Liver (tissue), 3 donors: ENCODE measurements at regions not wholly inside any gene's neighbourhood (a gene's known extent, or its start where the extent isn't known, plus 50 kb on each side); places are given as distances from the start of the nearest gene placed in this dataset.

ENCODE experiments used
- EGR1 ChIP-seq, 2 donors: IDR thresholded peaks; 2 replicates each; pipeline ENCODE4 v1.6.1; 2016 to 2018; ENCODE audit warnings: antibody characterized with exemption in 2 of 2, low read depth in 2 of 2
- GABPA ChIP-seq, 2 donors: IDR thresholded peaks in 1 of 2; conservative IDR thresholded peaks in 1 of 2; 2 replicates each; pipeline ENCODE4 v1.6.1; 2016; ENCODE audit warnings: antibody characterized with exemption in 2 of 2, mild to moderate bottlenecking in 1 of 2, moderate library complexity in 1 of 2
- JUND ChIP-seq, 2 donors: IDR thresholded peaks; 2 replicates each; pipeline ENCODE4 v1.6.1; 2016; ENCODE audit warnings: antibody characterized with exemption in 2 of 2
- SP1 ChIP-seq: IDR thresholded peaks from 2 replicates; pipeline ENCODE4 v1.6.1; 2018; ENCODE audit warnings: antibody characterized with exemption, mild to moderate bottlenecking
- TAF1 ChIP-seq: conservative IDR thresholded peaks from 2 replicates; pipeline ENCODE4 v1.6.1; 2016; ENCODE audit warnings: antibody characterized with exemption, mild to moderate bottlenecking
- YY1 ChIP-seq: IDR thresholded peaks from 2 replicates; pipeline ENCODE4 v1.6.1; 2016; ENCODE audit warnings: antibody characterized with exemption, mild to moderate bottlenecking
- TF ChIP-seq, protein P1 (sequence below): fragments of 150-350 bp; IDR thresholded peaks from 2 replicates; pipeline ENCODE4 v1.5.1; 2017; ENCODE audit warnings: improper control_type of control experiment, low read depth, low read length; ENCODE audit not compliant: missing input control
- TF ChIP-seq, protein P2 (sequence below): IDR thresholded peaks from 2 replicates; pipeline ENCODE4 v1.6.1; 2016; ENCODE audit warnings: antibody characterized with exemption
- TF ChIP-seq, protein P3 (sequence below): IDR thresholded peaks from 2 replicates; pipeline ENCODE4 v1.6.1; 2016; ENCODE audit warnings: antibody characterized with exemption
- TF ChIP-seq, protein P4 (sequence below): IDR thresholded peaks from 2 replicates; pipeline ENCODE4 v1.6.1; 2016; ENCODE audit warnings: antibody characterized with exemption, mild to moderate bottlenecking
- TF ChIP-seq, protein P5 (sequence below): IDR thresholded peaks from 2 replicates; pipeline ENCODE4 v1.6.1; 2016; ENCODE audit warnings: antibody characterized with exemption
- donor health status: healthy.
- donor health status: healthy.

DNA sequence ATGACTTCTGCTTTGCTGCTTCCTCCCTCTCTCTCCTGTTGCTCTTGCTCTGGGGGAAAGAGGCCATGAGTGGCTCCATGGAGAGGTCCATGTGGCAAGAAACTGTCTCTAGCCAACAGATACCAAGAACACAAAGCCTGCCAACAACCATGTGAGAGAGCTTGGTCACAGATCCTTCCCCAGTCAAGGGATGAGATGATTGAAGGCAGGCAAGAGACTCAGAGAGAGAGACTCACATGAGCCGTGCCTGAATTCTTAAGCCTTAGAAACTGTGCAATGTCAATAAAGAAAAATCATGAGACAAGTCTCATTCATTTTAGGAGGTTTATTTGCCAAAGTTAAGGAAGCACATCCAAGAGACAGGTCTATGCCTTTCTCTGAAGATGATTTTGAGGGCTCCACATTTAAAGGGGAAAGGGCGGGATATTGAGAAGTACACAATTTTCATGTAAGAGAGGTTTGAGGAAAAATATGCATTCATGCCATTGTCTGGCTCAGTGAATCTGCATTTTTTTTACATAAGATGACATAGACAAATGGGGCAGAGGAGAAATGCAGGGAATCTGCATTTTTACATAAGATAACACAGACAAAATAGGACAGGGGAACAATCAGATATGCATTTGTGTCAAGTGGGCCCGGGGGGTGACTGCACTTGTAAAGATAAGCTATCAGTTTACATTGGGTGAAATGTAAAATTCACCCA, 59.5 kb upstream of the SUCLG2 start:
- TF ChIP-seq, protein P1, sequence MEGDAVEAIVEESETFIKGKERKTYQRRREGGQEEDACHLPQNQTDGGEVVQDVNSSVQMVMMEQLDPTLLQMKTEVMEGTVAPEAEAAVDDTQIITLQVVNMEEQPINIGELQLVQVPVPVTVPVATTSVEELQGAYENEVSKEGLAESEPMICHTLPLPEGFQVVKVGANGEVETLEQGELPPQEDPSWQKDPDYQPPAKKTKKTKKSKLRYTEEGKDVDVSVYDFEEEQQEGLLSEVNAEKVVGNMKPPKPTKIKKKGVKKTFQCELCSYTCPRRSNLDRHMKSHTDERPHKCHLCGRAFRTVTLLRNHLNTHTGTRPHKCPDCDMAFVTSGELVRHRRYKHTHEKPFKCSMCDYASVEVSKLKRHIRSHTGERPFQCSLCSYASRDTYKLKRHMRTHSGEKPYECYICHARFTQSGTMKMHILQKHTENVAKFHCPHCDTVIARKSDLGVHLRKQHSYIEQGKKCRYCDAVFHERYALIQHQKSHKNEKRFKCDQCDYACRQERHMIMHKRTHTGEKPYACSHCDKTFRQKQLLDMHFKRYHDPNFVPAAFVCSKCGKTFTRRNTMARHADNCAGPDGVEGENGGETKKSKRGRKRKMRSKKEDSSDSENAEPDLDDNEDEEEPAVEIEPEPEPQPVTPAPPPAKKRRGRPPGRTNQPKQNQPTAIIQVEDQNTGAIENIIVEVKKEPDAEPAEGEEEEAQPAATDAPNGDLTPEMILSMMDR = no peak
- TF ChIP-seq EGR1 (IDR thresholded peaks at IDR 0.05; ENCODE audit: low read depth in 2 of 2) = no peak
- TF ChIP-seq, protein P2, sequence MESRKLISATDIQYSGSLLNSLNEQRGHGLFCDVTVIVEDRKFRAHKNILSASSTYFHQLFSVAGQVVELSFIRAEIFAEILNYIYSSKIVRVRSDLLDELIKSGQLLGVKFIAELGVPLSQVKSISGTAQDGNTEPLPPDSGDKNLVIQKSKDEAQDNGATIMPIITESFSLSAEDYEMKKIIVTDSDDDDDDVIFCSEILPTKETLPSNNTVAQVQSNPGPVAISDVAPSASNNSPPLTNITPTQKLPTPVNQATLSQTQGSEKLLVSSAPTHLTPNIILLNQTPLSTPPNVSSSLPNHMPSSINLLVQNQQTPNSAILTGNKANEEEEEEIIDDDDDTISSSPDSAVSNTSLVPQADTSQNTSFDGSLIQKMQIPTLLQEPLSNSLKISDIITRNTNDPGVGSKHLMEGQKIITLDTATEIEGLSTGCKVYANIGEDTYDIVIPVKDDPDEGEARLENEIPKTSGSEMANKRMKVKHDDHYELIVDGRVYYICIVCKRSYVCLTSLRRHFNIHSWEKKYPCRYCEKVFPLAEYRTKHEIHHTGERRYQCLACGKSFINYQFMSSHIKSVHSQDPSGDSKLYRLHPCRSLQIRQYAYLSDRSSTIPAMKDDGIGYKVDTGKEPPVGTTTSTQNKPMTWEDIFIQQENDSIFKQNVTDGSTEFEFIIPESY = no peak
- no peak for TF ChIP-seq TAF1
- no peak for TF ChIP-seq JUND (IDR thresholded peaks at IDR 0.05)
- TF ChIP-seq, protein P3, sequence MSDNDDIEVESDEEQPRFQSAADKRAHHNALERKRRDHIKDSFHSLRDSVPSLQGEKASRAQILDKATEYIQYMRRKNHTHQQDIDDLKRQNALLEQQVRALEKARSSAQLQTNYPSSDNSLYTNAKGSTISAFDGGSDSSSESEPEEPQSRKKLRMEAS = no peak
- TF ChIP-seq, protein P4, sequence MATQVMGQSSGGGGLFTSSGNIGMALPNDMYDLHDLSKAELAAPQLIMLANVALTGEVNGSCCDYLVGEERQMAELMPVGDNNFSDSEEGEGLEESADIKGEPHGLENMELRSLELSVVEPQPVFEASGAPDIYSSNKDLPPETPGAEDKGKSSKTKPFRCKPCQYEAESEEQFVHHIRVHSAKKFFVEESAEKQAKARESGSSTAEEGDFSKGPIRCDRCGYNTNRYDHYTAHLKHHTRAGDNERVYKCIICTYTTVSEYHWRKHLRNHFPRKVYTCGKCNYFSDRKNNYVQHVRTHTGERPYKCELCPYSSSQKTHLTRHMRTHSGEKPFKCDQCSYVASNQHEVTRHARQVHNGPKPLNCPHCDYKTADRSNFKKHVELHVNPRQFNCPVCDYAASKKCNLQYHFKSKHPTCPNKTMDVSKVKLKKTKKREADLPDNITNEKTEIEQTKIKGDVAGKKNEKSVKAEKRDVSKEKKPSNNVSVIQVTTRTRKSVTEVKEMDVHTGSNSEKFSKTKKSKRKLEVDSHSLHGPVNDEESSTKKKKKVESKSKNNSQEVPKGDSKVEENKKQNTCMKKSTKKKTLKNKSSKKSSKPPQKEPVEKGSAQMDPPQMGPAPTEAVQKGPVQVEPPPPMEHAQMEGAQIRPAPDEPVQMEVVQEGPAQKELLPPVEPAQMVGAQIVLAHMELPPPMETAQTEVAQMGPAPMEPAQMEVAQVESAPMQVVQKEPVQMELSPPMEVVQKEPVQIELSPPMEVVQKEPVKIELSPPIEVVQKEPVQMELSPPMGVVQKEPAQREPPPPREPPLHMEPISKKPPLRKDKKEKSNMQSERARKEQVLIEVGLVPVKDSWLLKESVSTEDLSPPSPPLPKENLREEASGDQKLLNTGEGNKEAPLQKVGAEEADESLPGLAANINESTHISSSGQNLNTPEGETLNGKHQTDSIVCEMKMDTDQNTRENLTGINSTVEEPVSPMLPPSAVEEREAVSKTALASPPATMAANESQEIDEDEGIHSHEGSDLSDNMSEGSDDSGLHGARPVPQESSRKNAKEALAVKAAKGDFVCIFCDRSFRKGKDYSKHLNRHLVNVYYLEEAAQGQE = no peak
- TF ChIP-seq, protein P5, sequence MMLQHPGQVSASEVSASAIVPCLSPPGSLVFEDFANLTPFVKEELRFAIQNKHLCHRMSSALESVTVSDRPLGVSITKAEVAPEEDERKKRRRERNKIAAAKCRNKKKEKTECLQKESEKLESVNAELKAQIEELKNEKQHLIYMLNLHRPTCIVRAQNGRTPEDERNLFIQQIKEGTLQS = no peak
- TF ChIP-seq GABPA (IDR thresholded peaks at IDR 0.05 in 1 of 2, conservative IDR thresholded peaks at IDR 0.05 in 1 of 2) = no peak
- no peak for TF ChIP-seq SP1
- TF ChIP-seq YY1 = no peak
